ENCODE measurements at regions not wholly inside any gene's neighbourhood (a gene's known extent, or its start where the extent isn't known, plus 50 kb on each side); places are given as distances from the start of the nearest gene placed in this dataset.

DNA sequence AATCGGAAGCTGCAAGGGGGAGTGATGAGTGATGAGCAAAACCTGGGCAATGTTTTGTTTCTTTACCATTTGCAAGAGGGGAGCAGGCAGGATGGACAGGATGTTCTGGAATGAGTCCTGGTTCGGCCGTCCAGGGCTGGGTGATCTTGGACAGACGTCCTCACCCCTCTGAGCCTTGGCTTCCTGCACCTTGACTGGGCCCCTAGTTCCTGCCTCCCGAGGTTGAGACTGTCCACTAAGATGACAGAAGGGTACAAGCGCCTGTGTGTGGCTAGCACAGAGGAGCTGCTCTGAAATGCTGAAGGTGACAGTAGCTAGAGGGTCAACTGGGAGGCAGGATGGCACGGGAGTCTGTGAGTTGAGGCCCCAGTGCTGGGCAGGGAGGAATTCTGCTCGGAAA is 306.2 kb downstream of the MN1 start:
- Histone ChIP-seq H3K36me3 (ENCODE audit: control insufficient read depth in 2 of 2, extremely low read depth in 1 of 2, insufficient read depth in 2 of 2, low read length in 2 of 2) (no peaks in the 10 kb centered on the region), H3K4me1 (ENCODE audit: control insufficient read depth, extremely low read depth, insufficient read depth, low read length) (no peaks in the 10 kb centered on the region), H3K4me2 (ENCODE audit: control insufficient read depth, extremely low read depth, insufficient read depth, low read depth, low read length) (no peak overlapping the region), H3K27me3 (ENCODE audit: control insufficient read depth, extremely low read depth, insufficient read depth, low read length) (no peaks in the 10 kb centered on the region), H3K9me3 (ENCODE audit: control insufficient read depth, low read depth, low read length) (no peaks in the 10 kb centered on the region), H2AFZ (ENCODE audit: control insufficient read depth, low read length) (no peak overlapping the region), H3K4me3 (ENCODE audit: control insufficient read depth in 2 of 3, extremely low read depth in 1 of 3, insufficient read depth in 2 of 3, low read depth in 1 of 3, low read length in 3 of 3) (no peak overlapping the region), H3K27ac (ENCODE audit: control insufficient read depth, insufficient read depth, low read length) (no peak overlapping the region), H4K20me1 (ENCODE audit: control insufficient read depth, extremely low read depth, insufficient read depth, low read length) (no peaks in the 10 kb centered on the region), H3K79me2 (ENCODE audit: control insufficient read depth, insufficient read depth, low read length) (no peaks in the 10 kb centered on the region), H3K9ac (ENCODE audit: control insufficient read depth, extremely low read depth, insufficient read depth, low read length) (no peak overlapping the region), H3K9me1 (ENCODE audit: control insufficient read depth, extremely low read depth, insufficient read depth, low read length) (no peaks in the 10 kb centered on the region)
- dilution Hi-C loops (cut with MboI; ENCODE audit: extremely low pct_ligation_motif_present, low sequenced_read_pairs), result no loop called here
- no peak for TF ChIP-seq EZH2 (IDR thresholded peaks at IDR 0.05; ENCODE audit: low read length)
- TF ChIP-seq, protein P1, sequence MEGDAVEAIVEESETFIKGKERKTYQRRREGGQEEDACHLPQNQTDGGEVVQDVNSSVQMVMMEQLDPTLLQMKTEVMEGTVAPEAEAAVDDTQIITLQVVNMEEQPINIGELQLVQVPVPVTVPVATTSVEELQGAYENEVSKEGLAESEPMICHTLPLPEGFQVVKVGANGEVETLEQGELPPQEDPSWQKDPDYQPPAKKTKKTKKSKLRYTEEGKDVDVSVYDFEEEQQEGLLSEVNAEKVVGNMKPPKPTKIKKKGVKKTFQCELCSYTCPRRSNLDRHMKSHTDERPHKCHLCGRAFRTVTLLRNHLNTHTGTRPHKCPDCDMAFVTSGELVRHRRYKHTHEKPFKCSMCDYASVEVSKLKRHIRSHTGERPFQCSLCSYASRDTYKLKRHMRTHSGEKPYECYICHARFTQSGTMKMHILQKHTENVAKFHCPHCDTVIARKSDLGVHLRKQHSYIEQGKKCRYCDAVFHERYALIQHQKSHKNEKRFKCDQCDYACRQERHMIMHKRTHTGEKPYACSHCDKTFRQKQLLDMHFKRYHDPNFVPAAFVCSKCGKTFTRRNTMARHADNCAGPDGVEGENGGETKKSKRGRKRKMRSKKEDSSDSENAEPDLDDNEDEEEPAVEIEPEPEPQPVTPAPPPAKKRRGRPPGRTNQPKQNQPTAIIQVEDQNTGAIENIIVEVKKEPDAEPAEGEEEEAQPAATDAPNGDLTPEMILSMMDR (optimal IDR thresholded peaks at IDR 0.05 in 1 of 3, IDR thresholded peaks at IDR 0.05 in 1 of 3, conservative IDR thresholded peaks at IDR 0.05 in 1 of 3; ENCODE audit: extremely low read depth in 1 of 3, insufficient read depth in 2 of 3, low read length in 3 of 3), result no peak
- FAIRE-seq (no peak), DNase-seq (ENCODE audit: low read depth, low spot score) (no peak)

DNA sequence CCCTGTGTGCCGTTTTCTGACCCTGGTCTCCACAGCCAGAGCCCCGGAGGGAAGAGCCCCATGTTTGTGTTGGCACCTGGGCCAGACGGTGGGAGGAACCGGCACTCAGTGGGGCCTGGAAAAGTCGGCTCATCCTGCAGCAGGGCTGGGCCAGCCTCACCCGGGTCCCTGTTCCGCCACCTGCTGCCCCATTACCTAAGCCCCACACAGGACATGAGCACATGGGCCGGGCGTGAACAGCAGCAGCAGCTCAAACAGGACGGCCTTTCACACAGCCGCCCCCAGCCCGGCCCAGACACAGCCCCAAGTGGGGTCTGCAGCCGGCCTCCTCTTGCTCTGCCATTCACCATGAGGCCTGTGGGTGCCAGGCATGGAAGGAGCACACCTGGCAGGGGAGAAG is 302.4 kb downstream of the MN1 start:
- Histone ChIP-seq H4K20me1 (ENCODE audit: control insufficient read depth, extremely low read depth, insufficient read depth, low read length) (no peaks in the 10 kb centered on the region), H3K9me1 (ENCODE audit: control insufficient read depth, extremely low read depth, insufficient read depth, low read length) (no peaks in the 10 kb centered on the region), H3K27me3 (ENCODE audit: control insufficient read depth, extremely low read depth, insufficient read depth, low read length) (no peaks in the 10 kb centered on the region), H3K4me1 (ENCODE audit: control insufficient read depth, extremely low read depth, insufficient read depth, low read length) (no peaks in the 10 kb centered on the region), H3K79me2 (ENCODE audit: control insufficient read depth, insufficient read depth, low read length) (no peaks in the 10 kb centered on the region), H3K9ac (ENCODE audit: control insufficient read depth, extremely low read depth, insufficient read depth, low read length) (no peak overlapping the region), H3K9me3 (ENCODE audit: control insufficient read depth, low read depth, low read length) (peaks cover 5% of the 10 kb centered on the region), H3K4me2 (ENCODE audit: control insufficient read depth, extremely low read depth, insufficient read depth, low read depth, low read length) (no peak overlapping the region), H3K4me3 (ENCODE audit: control insufficient read depth in 2 of 3, extremely low read depth in 1 of 3, insufficient read depth in 2 of 3, low read depth in 1 of 3, low read length in 3 of 3) (no peak overlapping the region), H3K27ac (ENCODE audit: control insufficient read depth, insufficient read depth, low read length) (no peak overlapping the region), H2AFZ (ENCODE audit: control insufficient read depth, low read length) (no peak overlapping the region), H3K36me3 (ENCODE audit: control insufficient read depth in 2 of 2, extremely low read depth in 1 of 2, insufficient read depth in 2 of 2, low read length in 2 of 2) (no peaks in the 10 kb centered on the region)
- FAIRE-seq (no peak), DNase-seq (ENCODE audit: low read depth, low spot score) (no peak)
- no peak for TF ChIP-seq EZH2 (IDR thresholded peaks at IDR 0.05; ENCODE audit: low read length)
- TF ChIP-seq, protein P1 (optimal IDR thresholded peaks at IDR 0.05 in 1 of 3, IDR thresholded peaks at IDR 0.05 in 1 of 3, conservative IDR thresholded peaks at IDR 0.05 in 1 of 3; ENCODE audit: extremely low read depth in 1 of 3, insufficient read depth in 2 of 3, low read length in 3 of 3), result no peak
- dilution Hi-C loops (cut with MboI; ENCODE audit: extremely low pct_ligation_motif_present, low sequenced_read_pairs), result no loop called here

All from keratinocyte (primary cell).